Activated CD8-positive, alpha-beta memory T cell treated with anti-CD3 and anti-CD28 coated beads, Interleukin-2, amount 50 U/mL, for 48 hours (primary cell): ENCODE measurements at regions not wholly inside any gene's neighbourhood (a gene's known extent, or its start where the extent isn't known, plus 50 kb on each side); places are given as distances from the start of the nearest gene placed in this dataset.
"Not testable (repeated sequence)": the region's sequence is repeated elsewhere in the genome, so short reads cannot be mapped to it uniquely, and the experiment has no call there.

Source experiments
- DNase-seq: peaks from one replicate; pipeline ENCODE4 v3.0.0-alpha.2; 2020

DNA sequence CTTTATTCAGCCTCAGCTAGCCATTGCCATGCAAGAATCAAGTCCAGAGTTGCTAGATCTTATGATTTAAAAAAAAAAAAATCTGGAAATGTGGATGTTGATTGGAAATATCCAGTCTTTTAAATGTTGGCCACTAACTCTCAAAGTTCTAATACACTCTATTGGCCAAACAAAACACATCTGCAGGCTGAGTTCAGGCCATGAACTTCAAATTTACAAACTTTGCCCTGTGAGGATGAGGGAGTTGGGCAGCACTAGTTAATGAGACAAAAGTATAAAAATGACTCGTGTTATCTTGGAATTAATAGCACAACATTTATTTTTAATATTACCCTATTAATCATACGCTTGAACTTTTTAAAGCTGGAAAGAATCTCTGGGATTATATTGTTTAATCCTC, 432.3 kb downstream of the PLPP3 start:
- no peak for DNase-seq

DNA sequence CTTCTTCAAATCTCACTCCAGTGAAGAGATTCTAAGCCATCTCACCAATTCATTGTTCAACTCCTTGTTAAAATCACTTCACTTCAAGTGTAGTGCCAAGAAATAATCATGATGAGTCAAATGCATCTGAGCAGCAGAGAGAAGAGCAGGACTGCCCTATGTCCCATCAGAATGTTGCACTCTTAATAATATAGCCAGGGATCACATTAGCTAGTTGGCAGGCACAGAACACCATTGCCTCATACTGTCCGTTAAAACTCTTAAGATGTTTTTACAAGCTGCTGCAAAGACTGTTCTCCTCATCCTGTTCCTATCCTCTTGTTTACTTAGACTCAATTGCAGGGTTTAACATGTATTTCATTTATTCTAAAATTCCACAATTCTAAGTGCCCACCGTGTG, 432.9 kb downstream of the PLPP3 start:
- DNase-seq: no peak

DNA sequence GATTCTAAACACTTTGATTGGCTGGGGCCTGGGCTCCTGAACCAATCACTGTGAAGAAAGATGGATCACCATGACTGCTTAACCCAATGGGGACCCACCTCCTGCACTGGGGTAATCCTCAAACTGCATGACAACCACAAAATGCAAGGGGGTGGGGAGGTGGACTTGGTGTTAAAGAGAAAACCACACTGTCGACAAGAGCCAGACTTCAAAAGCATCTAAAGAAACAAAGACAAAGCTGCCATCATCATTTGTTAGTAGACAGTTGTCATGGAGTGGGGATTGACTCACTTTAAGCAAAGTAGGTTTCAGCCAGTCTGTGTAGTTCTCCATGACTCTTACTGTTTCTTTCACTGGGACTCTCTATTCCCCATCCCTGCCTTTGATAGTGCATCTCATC, 433.8 kb downstream of the PLPP3 start:
- no peak for DNase-seq

DNA sequence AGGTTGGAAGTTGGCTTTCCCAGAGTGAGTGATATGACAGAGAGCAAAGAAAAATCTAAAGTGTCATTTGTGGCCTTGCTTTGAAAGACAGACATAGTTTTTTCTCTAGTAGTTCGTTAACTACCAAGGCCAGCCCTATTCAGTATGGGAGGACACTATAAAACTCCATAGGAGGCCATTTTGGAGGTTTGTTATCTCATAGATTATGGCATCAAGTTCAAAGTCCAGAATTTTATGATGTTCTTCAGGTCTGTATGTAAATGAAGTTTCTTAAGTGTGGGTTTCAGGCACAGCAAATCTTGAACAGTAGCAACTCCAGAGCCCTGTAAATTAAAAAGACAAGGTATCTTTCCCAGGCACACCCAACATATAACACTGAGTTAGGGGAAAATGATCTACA, 437.1 kb downstream of the PLPP3 start:
- DNase-seq: no peak

DNA sequence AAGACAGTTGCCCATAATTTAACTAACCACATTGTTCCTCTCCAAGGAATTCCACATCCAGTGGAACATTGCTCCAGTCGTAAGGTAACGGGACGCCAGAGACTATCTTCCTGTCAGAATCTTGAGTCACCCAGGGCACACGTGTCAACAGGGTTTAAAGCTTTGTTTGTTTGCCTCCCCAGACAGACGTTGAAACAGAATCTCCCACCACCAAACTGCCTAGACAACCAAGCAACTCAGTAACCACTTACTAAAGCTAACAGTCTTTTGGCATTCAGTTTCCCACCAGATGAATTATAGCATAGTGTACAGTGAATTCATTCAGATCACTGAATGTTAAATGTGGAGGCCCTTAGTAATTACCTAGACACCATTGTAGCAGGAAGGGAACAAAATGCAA, 439.5 kb downstream of the PLPP3 start:
- no peak for DNase-seq

DNA sequence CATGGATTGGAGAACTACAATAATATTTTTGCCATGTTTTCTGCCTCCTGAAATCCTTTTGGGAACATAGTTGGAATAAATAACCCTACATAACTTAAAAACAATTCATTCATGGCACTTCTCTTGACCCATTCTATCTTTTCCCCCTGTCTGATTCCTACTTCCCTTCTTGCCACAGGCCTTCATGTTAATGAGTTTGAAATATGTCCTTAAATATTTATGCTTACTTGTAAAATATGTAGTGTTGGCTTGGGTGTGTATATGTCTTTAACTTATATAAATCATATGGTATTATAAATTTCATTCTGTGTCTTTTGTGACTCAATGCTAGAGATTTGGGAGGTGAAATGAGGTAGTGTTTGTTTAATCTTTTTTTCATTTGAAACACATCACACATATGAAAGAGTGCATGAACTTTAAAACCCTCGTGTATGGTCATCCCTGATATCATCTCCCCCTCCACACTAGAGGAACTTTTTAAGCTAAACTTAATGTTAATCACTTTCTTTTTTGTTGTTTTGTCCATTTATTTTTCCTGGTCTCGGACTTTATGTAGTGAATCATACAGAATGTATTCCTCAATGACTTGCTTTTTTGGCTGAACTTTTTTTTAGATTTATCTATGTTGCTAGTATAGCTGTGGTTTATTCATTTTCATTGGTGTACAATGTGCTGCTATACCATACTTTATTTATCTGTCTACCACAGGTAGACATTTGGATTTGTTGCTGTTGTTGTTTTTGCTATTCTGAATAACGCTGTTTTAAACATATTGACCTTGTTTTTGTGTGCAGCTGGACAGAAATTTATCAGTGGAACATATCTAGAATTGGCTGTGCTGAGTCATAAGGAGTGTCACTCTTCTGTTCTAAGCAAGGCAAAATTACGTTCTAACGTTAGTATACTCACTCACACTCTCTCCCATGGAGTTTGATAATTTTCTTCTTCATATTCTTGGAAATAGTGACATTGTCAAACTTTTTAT, 441.6 kb downstream of the PLPP3 start:
- DNase-seq: no peak

DNA sequence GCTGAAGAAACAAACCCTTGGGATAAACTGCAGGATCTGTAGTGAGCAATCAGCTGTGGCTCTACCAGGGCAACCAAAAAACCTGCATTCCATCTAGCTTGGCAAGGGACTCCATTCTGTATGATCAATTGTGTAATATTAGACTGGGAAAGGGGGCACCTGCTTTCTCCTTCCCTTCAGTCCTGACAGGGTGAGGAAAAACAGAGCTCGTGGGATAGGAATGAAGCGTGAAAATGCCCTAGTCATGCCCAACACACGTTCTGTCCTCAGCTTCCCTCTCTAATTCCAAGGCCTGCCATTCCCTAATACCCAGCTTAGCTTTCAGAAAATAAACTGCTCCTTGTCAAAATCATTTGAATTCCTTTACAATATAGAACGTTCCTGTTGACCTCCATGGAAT, 442.3 kb downstream of the PLPP3 start:
- DNase-seq: no peak

DNA sequence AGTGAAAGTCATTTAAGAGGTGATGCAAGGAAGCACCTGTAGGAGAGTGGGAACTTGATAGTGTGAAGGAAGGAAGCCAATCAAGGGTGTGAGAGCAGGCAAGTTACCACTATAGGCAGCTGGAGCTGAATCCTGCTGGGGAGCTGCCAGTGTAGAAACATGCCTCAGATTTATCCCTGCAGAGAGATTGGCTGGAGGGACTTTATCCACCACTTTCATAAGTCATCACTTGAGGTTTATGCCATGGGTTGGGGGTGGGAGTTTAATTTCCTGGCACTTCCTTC, 443.6 kb downstream of the PLPP3 start:
- no peak for DNase-seq

DNA sequence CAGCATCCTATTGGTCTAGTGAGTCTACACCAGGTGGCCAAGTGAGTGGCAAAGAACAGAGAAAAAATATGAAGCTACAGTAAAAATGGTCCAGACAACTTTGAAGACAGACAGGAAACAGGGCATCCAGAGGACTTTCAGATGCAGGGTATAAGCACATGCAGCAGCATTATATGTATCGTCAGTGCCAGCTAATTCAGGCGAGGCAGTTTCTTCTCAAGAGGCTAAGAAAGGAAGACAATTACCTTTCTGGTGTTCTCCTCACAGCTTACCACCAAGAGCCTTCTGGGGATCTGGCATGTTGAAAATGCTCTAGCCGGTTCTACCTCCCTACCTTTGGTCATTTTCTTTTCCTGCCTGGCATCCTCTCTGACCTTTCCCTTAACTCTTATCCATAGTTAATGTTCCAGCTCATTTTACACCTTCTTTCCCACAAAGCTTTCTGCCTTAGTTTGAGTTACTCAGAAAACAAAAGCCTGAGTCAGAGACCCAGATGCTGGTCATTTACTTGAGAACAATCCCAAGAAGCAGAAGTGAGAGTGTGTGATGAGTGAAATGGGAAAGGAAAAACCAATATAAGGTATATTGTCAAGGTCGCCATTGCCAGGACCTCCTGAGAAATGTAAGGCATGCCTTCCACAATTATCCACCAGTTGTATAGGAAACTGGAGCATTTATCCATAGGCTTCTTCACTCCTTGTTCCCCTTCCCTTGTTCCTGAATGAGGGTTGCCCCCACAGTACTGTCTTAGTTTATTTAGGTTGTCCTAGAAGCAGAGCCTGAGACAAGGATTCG, 444.1 kb downstream of the PLPP3 start:
- no peak for DNase-seq

DNA sequence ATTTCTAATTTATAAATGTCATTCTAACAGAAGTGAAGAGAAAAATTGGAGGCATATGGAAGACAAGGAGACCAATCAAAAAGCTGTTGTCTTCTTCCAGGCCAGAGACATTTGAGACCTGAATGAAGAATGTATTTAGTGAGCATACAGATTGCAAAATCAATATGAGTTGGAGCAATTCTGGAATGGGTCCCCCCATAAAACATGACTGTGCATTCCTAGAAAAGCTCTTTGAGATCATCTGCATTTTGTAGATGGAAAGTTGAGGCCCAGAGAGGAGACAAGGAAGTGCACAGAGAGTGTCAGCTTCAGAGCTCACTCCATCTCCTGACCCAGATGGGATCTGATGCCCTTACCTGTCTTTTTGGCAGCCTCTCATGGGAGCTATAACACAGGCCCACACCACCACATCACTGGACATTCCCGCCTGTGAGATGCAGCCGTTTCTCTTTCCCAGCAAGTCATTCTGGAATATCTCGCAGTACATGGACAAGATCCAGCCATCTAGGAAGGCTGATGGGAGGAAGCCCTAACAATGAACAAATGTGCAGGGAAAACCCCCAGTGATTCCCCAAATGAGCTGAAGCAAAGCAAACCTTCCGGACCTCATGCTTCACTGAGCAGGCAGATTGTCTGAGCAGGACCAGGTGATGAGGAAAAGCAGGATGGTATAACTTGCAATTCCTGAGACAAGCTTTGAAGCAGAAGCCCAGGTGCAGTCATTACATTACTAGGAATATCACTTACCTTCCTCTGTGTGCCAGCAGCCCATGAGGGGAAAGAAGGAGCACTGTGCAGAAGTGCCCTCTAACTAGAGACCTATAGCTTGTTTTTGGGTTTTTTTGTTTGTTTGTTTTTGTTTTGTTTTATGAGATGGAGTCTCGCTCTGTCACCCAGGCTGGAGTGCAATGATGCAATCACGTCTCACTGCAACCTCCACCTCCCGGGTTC, 445.6 kb downstream of the PLPP3 start:
- no peak for DNase-seq

DNA sequence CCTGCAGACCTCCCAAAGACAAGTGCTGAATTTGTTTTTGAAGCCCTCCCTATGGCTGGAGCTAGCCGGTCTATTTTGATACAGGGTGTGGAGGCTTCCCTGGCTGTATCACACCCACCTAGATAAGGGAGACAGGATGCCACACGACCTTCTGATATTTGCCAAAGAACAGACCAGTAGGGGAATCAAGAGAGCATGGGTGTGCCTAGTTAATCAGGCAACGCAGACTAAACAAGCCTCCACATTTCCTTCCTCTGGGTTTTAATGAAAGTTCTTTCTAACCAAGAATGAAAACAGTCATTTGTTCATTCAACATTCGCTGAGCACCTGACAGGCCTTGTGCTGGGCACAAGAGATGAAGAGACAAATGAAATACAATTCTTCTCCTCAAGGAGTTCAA, 446.8 kb downstream of the PLPP3 start:
- DNase-seq: no peak

DNA sequence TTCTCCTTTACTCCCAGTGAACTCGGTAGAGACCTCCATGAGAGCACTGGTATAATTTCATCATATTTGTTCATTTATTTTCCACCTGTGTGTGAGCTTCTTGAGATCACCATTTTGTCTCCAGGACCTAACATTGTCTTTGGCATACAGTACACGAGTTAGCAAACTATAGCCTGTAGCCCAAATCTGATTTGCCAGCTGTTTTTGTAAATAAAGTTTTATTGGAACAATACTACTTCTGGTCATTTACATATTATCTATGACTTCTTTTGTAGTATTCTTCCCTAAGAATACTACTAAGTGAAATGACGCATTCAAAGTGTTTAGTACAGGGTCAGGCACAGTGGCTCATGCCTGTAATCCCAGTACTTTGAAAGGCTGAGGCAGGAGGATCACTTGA, 449.5 kb downstream of the PLPP3 start:
- DNase-seq: no peak

DNA sequence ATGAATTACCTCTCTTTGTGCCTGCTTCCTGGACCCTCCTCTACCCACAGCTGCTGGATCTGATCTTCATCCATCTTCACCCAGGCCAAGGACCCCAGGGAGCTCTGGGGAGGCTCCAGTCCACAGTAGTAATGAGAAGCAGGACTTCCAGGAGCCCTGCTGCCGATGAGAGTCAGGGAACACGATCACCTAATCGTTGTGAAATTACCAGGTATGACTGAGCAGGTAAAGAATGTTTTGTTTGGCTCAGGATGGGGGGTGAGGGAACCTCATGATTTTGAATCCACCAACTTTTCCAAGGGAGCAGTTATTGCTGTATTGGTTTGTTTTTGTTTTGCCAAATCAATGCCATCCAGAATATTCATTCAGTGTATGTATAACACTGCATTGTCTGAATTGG, 454.0 kb downstream of the PLPP3 start:
- DNase-seq: no peak

DNA sequence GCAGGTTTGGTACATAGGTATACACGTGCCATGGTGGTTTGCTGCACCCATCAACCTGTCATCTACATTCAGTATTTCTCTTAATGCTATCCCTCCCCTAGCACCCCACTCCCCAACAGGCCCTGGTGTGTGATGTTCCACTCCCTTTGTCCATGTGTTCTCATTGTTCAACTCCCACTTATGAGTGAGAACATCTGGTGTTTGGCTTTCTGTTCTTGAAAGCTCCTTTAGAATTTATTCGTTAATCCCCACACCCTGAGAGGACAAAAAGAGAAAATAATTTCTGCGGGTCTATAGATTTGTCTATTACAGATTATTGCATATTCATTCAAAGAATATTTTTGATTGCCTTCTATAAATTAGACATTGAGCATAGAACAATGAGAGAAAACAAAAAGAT, 455.5 kb downstream of the PLPP3 start:
- DNase-seq: no peak

DNA sequence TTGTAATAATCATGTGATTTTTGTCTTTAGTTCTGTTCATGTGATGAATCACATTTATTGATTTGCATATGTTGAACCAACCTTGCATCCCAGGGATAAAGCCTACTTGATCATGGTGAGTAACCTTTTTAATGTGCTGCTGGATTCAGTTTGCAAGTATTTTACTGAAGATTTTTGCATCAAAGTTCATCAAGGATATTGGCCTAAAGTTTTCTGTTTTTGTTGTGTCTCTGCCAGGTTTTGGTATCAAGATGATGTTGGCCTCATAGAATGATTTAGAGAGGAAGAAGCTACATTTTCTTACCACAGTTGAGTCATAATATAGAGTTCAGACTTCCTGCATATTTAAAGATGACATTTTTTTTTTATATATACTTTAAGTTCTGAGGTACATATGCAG, 455.9 kb downstream of the PLPP3 start:
- no peak for DNase-seq

DNA sequence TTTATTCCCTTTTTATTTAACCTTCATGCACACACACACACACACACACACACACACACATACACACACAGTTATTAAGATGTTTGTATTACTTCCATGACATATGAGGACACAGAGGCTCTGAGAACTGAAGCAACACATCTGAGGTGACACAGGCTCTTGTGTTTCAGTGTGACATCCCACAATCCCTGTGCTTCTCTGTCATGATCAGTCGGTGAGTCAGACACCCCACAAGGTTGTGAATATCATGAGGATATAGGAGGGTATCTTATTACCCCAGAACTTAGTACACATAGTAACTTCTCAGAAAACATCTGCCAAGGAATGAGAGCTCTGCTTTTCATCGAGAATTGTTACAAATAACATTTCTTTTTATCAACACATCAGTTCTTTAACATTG, 459.3 kb downstream of the PLPP3 start:
- no peak for DNase-seq

DNA sequence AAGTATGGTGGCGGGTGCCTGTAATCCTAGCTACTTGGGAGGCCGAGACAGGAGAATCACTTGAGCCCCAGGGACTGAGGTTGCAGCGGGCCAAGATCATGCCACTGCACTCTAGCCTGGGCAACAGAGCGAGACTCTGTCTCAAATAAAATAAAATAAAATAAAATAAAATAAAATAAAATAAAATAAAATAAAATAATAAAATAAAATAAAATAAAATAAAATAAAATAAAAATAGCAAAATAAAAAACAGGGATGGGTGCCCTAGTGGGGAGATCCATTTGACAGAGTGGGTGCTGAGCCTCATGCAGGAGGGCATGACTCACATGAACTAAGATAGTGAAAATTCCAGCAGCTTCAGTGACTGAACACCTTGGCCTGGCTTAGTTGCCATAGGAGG, 460.7 kb downstream of the PLPP3 start:
- not testable (repeated sequence) for DNase-seq

DNA sequence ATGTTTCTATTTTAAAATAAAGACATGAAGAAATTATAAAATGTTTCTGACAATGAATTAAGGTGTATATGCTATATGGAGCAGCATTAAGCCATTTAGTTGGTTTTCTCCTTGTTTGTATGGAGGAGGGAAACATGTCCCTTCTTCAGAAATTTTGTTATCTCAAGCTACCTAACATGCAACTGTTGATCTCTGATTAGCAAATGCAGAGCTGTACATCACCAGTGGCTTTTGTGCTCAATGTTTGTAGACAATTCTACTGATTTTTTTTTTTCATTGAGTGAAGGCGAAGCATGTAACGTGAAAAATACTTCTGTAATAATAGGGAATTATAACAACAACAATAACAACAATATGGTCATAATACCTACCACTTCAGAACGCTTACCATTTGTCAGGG, 463.7 kb downstream of the PLPP3 start:
- no peak for DNase-seq

DNA sequence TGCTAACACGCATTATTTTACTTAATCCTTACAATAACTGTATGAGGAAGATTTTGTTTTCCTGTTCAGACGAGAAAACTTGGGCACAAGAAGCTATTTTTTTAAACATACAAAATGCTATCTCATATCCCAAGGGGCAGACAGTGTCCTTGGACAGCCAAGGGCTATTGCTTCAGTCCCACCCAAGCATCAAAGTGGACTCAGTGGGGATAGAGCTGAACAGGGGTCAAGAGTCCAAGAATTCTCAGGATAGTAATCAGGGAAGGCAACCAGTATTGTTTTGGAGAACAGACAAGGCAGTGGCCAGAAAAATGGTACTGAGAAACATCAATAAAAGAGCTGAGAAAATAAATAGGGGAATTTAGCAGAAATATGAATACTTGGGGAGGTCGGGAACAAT, 465.7 kb downstream of the PLPP3 start:
- no peak for DNase-seq

DNA sequence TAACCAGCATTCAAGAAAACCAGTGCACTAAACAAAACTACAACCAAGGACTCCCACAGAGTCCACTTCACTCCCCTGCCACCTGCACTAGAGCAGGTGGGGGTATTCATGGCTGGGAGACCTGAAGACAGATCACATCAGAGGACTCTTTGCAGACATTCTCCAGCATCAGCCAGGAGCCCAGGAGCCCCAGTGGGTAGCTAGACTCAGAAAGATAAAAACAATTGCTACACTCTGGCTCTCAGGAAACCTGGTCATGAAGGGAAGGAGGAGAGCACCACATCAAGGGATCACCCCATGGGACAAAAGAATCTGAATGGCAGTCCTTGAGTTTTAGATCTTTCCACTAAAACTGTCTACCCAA, 472.1 kb downstream of the PLPP3 start:
- DNase-seq: no peak

DNA sequence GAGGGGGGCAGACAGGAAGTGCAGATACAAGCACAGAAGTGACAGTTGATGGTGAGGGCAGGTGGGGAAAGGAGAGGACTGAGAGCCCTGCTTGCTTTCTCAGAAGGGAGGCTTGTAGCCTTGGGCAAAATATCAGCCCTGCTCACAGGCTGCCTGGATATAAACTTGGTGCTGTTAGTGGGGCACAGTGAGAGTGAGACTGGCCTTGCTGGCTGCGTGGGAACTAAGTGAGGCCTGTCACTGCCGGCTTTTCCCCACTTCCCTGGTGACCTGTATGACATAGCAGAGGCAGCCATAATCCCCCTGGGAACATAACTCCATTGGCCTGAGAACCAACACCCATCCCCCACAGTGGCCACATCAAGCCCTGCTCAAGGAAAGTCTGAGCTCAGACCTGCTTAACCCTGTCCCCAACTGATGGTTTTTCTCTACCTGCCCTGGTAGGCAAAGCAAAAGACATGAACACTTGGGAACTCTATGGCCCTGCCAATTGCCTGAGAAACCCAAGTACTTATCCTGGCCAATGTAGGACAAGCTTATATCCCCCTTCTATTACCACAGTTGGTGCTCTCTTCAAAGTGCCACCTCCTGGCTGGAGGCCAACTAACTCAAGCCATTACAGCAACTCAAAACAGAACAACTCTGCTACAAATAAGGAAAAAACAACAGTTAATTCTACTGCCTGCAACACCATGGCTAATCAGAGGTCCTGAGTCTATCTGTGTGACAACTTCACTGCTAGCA, 472.7 kb downstream of the PLPP3 start:
- DNase-seq: no peak

DNA sequence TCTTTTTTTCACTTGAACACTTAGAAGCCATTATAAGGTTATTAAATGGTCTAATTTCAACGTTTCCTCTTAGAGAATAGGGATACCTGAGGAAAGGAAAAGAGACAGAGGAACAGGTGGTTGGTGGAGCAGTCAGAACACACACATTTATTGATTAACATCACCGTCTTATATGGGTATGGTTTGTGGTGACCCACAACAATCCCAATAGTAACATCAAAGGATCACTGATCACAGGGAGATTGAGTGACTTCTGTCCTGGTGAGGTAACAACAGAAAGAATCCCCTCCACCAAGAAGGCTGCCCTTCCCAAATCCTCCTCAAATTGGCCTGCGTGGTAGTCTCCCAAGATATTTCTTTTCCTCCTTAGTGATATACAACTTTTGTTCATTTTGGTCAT, 474.0 kb downstream of the PLPP3 start:
- DNase-seq: no peak
